Stimulated activated CD8-positive, alpha-beta memory T cell treated with anti-CD3 and anti-CD28 coated beads, Interleukin-15, amount 100 ng/mL, for 1 hour (primary cell): ENCODE measurements at regions not wholly inside any gene's neighbourhood (a gene's known extent, or its start where the extent isn't known, plus 50 kb on each side); places are given as distances from the start of the nearest gene placed in this dataset.

Source experiments
- DNase-seq: peaks from one replicate; pipeline ENCODE4 v3.0.0-alpha.2; 2020; ENCODE audit warnings: low read depth

DNA sequence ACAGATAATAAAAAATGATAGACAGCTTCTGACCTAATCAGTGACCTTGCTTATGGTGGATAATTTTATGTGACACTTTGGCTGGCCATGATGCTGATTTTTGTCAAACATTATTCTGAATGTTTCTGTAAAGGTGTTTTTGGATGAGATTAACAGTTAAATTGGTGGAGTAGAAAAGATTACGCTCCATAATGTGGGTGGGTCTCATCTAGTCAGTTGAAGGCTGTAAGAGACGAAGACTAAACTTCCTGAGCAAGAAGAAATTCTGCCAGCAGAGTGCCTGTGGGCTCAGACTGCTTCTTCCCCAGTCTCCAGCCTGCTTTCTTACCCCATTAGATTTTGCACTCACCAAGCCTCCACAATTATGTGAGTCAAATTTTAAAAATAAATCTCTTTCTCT, 214.9 kb upstream of the ITGA4 start:
- DNase-seq, result no peak

DNA sequence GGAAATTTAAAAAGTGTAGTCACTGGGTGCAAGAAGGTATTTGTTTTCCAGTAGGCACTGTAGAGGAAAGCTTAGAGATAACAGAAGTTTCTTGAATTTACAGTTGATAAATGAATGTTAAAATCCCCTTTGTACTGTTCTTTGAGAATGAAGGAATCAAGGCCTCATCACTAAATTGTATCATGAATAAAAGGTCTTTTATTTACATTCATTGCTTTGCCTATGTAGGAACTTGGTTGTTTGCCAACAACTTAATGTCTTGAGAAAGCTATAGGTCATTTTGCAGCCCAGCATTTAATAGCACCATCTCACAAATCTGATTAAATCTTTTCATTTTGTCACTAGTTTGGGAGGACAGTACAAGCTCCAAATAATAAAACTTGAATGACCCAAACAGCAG, 213.9 kb upstream of the ITGA4 start:
- no peak for DNase-seq

GRCh38 chr2:181250691-181251090, 206.5 kb upstream of the ITGA4 start:
- no peak for DNase-seq

DNA sequence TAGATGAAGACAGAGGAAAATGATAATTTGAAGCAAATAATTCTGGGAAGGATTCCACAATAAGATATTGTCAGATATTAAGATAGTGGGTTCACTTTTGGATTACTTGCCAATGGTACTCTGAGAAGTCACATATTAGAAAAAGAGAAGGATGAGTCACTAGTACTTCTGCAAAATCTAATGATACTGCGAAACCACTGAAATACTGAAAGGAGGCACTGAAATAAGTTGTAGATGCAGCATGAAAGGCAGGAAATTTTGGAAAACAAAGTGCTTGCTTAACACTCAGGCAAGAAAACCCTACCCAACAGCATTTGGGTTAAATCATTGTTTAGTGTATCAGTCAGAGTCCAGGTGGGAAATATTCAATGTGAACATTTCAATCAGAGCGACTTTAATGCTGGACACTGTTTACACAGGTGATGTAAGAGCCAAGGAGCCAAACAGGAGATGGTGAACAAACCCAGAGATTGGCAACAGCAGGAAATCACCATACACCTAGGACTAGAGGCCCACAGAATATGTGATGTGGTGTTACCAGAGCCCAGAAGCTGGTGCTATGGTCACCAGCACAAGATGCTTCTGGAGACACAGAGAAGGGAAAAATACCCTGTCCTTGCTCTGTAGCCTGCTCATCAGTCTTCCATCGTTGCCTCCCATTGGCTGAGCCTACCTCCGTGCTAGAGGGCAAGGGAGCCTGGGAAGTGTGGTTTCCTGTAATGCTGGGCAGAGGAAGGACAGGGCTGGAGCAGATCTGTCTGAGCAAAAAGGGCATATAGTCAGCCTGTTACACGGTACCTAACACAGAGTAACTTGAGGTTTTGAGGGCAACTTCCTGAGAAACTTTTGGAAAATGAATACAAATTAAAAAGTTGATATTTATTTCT, 204.7 kb upstream of the ITGA4 start:
- DNase-seq, result no peak

DNA sequence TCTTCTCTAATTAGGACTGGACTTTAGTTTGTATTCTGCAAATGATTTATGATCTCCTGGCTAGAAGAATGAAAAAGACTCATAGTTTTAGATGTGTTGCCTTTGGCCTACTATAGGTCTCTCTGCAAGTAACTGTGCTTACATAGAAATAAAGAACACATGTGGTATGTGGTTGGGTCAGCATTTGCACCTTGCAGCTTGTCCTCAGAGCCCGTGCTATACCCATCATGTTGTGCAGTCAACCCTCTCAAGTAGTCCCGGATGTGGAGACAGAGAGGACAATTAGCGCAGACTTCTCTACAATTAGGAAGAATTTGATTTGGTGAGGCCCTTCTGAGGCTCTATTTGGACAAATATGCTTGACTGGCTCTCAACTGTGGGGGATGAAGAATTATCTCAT, 203.7 kb upstream of the ITGA4 start:
- DNase-seq, result no peak

GRCh38 chr2:181255651-181256050, 201.5 kb upstream of the ITGA4 start:
- no peak for DNase-seq

DNA sequence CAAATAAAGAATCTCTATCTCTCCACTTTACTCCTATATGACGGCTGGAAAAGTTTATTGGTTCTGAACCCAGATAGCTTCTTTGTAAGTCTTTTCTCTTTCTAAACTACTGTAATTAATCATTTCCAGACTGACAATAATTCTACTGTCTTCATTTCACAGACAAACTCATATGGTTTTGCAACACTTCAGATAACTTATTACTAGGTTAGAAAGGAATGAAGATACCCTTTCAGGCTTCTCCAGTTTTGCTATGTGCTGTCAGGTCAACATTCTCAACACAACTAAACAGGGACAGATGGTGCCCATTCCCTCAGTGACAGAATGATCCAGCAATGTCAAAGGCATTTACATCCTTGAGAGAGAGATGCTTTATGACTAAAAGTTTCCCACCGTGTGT, 198.5 kb upstream of the ITGA4 start:
- DNase-seq, result no peak

- DNase-seq, result no peak
These were observed 194.4 kb upstream of the ITGA4 start for GRCh38 chr2:181262782-181263181.

- DNase-seq, result no peak
These were observed 193.2 kb upstream of the ITGA4 start for GRCh38 chr2:181264001-181264400.

DNA sequence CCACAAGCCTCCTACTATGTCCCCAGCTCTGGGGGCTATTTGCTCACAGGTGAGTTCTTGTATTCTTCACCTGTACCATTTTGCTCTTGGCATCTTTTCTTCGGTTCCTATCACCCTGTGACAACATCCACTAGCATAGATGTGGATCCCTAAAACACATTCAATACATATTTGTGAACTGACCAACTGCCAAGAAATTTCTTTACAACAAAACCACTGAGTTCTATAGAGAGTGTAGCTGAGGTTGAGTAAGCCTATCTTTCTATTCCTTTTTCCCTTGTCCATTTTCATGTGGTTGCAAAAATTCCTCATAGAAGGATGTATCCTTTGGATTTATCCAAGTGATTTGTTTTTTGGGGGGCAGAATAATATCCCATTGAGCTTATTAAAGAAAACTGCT, 192.7 kb upstream of the ITGA4 start:
- no peak for DNase-seq

DNA sequence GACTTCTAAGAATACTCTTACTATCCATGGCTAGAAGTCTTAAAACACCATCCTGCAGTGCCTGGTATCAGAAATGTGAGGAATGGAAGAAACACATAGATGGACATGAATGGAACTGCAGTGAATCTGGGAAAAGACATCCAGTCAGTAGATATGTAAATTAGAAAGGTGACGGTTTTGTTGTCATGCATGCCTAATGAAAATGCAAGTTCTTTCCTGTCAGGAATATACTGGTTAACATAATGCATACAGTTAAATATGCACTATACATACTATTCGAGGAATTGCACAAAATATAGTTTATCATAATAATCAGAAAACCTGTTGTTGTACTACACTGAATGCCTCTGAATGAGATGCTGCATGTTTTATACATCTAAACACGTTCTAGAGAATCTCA, 190.6 kb upstream of the ITGA4 start:
- no peak for DNase-seq

- DNase-seq, result no peak
These were observed 188.9 kb upstream of the ITGA4 start for GRCh38 chr2:181268174-181268867.

GRCh38 chr2:181273986-181274385, 183.2 kb upstream of the ITGA4 start:
- DNase-seq, result no peak

GRCh38 chr2:181275643-181276070, 181.5 kb upstream of the ITGA4 start:
- DNase-seq, result no peak

- DNase-seq, result no peak
These were observed 175.9 kb upstream of the ITGA4 start for GRCh38 chr2:181281206-181281832.

DNA sequence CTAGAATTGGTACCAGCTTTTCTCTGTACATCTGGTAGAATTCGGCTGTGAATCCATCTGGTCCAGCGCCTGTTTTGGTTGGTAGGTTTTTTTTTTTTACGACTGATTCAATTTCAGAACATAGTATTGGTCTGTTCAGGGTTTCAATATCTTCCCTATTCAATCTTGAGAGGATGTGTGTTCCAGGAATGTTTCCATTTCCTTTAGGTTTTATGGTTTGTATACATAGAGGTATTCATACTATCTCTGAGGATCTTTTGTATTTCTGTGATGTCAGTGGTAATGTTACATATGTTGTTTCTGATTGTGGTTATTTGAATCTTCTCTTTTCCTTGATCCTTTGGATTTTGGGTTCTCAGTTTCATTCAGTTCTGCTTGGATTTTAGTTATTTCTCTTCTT, 172.1 kb upstream of the ITGA4 start:
- DNase-seq, result no peak

DNA sequence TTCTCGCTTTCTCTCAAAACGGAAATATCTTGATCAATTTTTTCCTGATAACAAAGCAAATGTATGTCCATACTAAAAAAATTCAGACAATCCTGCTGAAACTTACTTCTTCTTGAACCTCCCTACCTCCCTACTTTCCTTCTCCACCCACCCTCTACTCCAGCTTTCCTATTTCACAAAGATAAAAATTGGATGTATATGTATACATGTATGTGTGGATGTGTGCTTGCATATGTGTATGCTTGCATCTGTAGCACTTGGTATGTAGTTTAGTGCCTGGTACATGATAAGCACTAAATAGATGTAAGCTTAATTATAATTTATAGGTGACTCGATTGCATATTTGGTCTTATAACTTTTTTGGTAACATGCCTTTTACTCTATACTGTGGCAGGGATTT, 167.5 kb upstream of the ITGA4 start:
- no peak for DNase-seq

DNA sequence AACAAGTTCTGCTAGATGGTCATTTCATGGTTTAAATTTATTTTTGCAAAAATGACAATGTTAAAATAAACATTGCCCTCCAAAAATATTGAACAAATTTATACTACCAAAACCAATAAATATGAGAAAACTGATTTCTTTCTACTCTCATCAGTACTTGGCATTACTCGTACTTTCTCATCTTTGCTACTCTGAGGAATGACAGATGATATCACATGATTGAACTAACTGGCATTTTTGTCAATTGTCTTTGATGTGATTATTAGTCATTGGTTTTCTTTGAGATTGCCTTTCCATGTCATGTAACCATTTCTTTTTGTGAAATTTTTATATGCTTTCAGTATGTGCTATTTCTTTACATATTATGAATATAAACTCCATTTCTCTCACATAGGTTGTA, 167.0 kb upstream of the ITGA4 start:
- no peak for DNase-seq

DNA sequence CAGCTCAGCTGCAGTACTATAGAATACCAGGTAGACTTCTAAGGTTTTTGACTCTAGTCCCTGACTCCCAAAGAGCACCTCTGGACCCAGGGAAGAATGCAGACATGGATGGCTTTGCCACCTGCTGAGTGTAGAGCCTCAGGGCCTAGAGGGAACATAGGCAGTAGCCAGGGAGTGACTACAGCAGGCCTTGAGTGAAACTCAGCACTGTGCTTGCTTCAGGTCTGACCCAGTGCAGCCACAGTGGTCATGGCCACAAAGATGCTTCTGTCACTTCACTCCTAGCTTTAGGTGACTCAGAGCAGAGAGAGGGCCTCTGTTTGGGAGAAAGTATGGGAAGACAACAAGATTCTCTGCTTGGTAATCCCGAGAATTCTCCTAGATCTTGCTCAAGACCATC, 162.2 kb upstream of the ITGA4 start:
- DNase-seq, result no peak

DNA sequence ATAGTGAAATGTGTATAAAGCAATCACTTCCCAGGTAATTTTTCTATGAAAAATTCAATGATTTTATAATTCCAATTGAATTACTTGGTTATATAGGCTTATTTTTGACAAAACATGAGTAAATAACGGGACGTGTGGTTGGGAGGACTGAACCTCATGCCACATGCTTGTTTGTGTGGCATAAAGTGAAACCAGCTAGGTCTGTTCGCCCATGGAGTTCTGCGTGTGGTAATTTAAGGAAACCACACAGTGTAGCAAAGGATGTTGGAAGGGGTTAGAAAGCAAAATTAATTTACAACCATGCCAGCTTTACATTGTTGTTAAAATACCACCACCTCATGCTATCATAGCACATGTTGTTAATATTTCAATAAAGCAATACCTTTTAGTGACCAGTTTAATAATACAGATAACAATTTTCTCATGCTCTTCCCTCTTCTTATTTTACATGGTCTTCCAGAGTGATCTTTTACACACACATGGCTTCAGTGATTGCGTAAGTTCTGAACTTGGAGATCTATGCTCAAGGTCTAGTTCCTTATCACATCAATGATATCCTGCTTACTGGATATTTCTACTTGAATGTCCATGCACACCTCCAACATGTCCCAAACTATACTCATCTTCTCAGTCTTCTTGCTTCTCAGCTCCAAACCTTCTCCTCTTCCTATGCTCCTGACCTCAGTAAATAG, 156.4 kb upstream of the ITGA4 start:
- DNase-seq, result no peak

GRCh38 chr2:181304011-181304844, 153.0 kb upstream of the ITGA4 start:
- DNase-seq, result no peak
